Lower leg skin (tissue), 4 donors: ENCODE measurements at regions not wholly inside any gene's neighbourhood (a gene's known extent, or its start where the extent isn't known, plus 50 kb on each side); places are given as distances from the start of the nearest gene placed in this dataset.
A peak's percentile ranks its signal among the peaks of the same experiment; 100 is the strongest.

ENCODE experiments used
- DNase-seq, 2 donors: peaks; one replicate each; pipeline ENCODE4 v3.0.0-alpha.2; 2019; ENCODE audit warnings: low spot score in 2 of 2
- H3K4me3 ChIP-seq: fragments of 200-600 bp; sonication (generic); 2 replicates; pipeline ENCODE4 v1.5.1; 2017; ENCODE audit warnings: mild to moderate bottlenecking, low read depth; ENCODE audit not compliant: poor library complexity, severe bottlenecking
- CTCF ChIP-seq, 3 donors: fragments of 450-650 bp; IDR thresholded peaks; one replicate each; pipeline ENCODE4 v1.5.1; 2016; ENCODE audit warnings: antibody characterized with exemption in 3 of 3, mild to moderate bottlenecking in 3 of 3, moderate library complexity in 2 of 3
- POLR2A ChIP-seq, 2 donors: fragments of 450-650 bp; IDR thresholded peaks; one replicate each; pipeline ENCODE4 v1.6.1; 2016 to 2017; ENCODE audit warnings: antibody characterized with exemption in 2 of 2, mild to moderate bottlenecking in 1 of 2, moderate library complexity in 1 of 2
- WGBS, 2 donors: methylation state at CpG; one replicate each; pipeline ENCODE4 v1.1.5; 2018; 5-methylcytosine and 5-hydroxymethylcytosine counted together
- intact Hi-C: fragments of 100-400 bp; cut with DNase I; formaldehyde crosslinking; loops from one replicate; pipeline ENCODE4 v1.15.0; 2023; ENCODE audit warnings: low total_unique reads

- WGBS, 2 donors, result 54 to 61% methylated on average over 2 of the region's 2 CpGs
- DNase-seq, result no peak
- intact Hi-C loops, result no loop called here
- TF ChIP-seq CTCF (IDR thresholded peaks at IDR 0.05), result no peak
- no peak for TF ChIP-seq POLR2A (IDR thresholded peaks at IDR 0.05)
- no peak overlapping the region for H3K4me3 ChIP-seq
These were observed 580.2 kb downstream of the SPRY1 start for GRCh38 chr4:123976819-123977218.

DNA sequence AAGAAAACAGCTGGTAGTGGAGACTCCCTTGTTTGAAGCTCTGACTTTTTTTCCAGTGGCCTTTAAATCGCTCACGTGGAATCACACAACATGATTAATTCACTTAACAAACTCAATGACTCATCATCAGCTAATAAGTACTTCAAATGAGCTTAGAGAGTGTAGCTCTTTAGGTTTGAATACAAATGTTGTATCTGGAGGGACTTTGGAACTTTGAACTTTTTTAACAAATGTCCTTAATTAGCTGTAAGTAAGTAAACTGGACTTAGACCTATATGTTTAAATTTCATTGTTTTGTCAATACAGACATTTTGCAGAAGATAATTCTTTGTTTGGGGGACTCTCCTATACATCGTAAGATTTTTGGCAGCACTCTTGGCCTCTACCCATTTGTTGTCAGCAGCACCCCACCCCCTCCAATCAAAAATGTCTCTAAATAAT lies 581.1 kb downstream of the SPRY1 start:
- TF ChIP-seq POLR2A (IDR thresholded peaks at IDR 0.05), result no peak
- no peak for TF ChIP-seq CTCF (IDR thresholded peaks at IDR 0.05)
- 37 to 53% methylated on average over 3 of the region's 3 CpGs for WGBS, 2 donors
- intact Hi-C loops, result no loop called here

DNA sequence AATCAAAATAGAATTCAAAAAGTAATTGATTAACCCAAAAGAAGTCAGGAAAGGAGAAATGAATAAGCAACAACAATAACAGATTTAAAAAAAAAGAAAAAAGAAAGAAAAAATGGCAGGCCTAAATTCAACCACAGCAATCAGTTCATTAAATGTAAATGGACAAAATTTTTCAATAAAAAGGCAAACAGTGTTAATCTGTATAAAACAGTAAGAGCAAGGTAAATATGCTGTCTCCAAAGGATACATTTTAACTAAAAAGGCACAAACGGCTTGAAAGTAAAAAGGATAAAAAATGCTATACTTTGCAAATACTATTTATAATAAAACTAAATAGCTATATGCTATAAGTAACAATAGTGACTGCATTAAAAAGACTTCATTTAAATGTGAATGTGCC lies 582.0 kb downstream of the SPRY1 start:
- TF ChIP-seq CTCF (IDR thresholded peaks at IDR 0.05) (no peak), POLR2A (IDR thresholded peaks at IDR 0.05) (no peak)
- DNase-seq, result no peak
- intact Hi-C loops, result loop anchor here (1.0 kb wide), 1 partner anchor 17 kb away; no protein-coding TSS in a partner anchor
- H3K4me3 ChIP-seq, result no peak overlapping the region
- WGBS, 2 donors, result 92 to 98% methylated on average over 1 of the region's 1 CpG

More for the DNA sequence above, 581.1 kb downstream of the SPRY1 start:
- no peak overlapping the region for H3K4me3 ChIP-seq
- no peak for DNase-seq

DNA sequence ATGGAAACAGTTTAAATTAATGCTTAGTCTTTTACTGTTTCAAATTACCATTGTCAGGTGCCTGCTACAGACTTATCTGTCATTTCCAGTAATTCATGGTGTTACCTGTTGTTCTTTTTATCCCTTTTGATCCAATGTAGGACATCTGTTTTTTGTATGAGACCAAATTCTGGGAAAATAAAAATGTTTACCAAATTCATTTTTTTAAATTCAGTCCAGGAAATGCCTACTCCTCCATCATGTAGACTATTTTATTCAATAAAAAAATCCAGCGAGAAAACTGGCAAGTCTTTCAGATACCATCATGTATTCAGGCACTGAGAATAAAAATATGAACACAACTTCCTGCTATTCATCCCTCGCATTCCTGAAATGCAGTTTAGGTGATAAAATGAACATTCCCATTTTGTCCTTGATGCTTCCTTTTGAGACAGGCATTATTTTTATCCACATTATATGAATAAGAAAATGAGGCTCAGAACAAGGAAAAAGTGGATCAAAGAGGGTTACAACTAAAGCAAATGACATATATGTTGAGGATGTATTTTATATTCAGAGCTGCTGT lies 584.2 kb downstream of the SPRY1 start:
- no peak overlapping the region for H3K4me3 ChIP-seq
- DNase-seq, result no peak
- WGBS, 2 donors, result 79 to 89% methylated on average over 2 of the region's 2 CpGs
- no peak for TF ChIP-seq POLR2A (IDR thresholded peaks at IDR 0.05)
- TF ChIP-seq CTCF (IDR thresholded peaks at IDR 0.05), result no peak
- intact Hi-C loops, result no loop called here

DNA sequence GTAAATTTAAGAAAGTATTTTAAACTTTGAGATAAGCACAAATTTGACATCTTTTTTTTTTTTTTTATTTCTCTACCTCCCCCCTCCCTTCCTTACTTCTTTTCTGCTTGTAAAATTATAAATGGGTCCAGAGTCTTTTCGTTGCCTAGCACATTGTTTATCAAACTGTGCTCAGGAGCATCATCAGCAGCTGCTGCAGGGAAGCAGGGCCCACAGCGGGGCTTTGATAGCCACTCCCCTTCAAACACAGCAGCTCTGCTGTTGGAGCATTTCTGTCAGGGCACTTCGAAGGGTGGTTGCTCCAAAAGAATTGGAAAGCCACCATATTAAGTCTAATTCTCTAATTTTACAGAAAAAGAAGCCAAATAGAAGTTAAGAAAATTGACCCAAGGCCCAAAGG lies 588.3 kb downstream of the SPRY1 start:
- TF ChIP-seq CTCF (IDR thresholded peaks at IDR 0.05), result no peak
- no peak for TF ChIP-seq POLR2A (IDR thresholded peaks at IDR 0.05)
- DNase-seq, result no peak
- intact Hi-C loops, result no loop called here
- 42 to 85% methylated on average over 3 of the region's 3 CpGs for WGBS, 2 donors
- no peak overlapping the region for H3K4me3 ChIP-seq

GRCh38 chr4:123986268-123986798 lies 589.7 kb downstream of the SPRY1 start:
- intact Hi-C loops, result no loop called here
- no peak overlapping the region for H3K4me3 ChIP-seq
- 32 to 36% methylated on average over 2 of the region's 2 CpGs for WGBS, 2 donors
- TF ChIP-seq POLR2A (IDR thresholded peaks at IDR 0.05), result no peak
- no peak for TF ChIP-seq CTCF (IDR thresholded peaks at IDR 0.05)
- DNase-seq, result peak in 1 of 2 donors; percentile 71
